ENCODE measurements at regions not wholly inside any gene's neighbourhood (a gene's known extent, or its start where the extent isn't known, plus 50 kb on each side); places are given as distances from the start of the nearest gene placed in this dataset.
A peak's percentile ranks its signal among the peaks of the same experiment; 100 is the strongest.

DNA sequence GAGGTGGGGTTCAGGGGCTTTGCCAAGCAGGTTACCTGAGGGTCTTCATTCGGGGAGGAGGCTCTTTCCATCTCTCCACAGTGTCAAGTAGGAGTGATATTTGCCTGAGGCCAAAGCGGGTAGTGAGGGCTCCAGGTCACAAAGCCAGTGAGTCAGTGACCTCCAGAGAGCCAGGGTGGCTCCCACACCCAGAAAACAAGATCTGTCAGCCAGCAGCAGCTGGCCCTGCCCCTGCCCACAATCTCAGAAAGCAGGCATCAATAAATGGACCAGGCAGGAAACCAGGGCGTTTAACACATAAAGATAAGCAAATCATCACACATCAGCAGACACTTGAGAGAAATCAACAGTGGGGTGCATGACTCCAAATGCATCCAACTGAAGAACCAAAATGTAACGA, 250.8 kb downstream of the CDH26 start:
- Histone ChIP-seq H3K9ac (ENCODE audit: low read depth, low read length) (no peak overlapping the region), H3K9me3 (replicated peaks; ENCODE audit: low read length) (no peaks in the 10 kb centered on the region), H3K4me1 (ENCODE audit: control insufficient read depth, insufficient read depth, low read length) (no peaks in the 10 kb centered on the region), H3K4me2 (ENCODE audit: low read length) (no peak overlapping the region), H3K4me3 (ENCODE audit: low read length) (no peak overlapping the region), H3K36me3 (ENCODE audit: insufficient read depth, low read length) (no peaks in the 10 kb centered on the region), H3K27me3 (ENCODE audit: control insufficient read depth, insufficient read depth, low read length) (peaks cover 16% of the 10 kb centered on the region)

DNA sequence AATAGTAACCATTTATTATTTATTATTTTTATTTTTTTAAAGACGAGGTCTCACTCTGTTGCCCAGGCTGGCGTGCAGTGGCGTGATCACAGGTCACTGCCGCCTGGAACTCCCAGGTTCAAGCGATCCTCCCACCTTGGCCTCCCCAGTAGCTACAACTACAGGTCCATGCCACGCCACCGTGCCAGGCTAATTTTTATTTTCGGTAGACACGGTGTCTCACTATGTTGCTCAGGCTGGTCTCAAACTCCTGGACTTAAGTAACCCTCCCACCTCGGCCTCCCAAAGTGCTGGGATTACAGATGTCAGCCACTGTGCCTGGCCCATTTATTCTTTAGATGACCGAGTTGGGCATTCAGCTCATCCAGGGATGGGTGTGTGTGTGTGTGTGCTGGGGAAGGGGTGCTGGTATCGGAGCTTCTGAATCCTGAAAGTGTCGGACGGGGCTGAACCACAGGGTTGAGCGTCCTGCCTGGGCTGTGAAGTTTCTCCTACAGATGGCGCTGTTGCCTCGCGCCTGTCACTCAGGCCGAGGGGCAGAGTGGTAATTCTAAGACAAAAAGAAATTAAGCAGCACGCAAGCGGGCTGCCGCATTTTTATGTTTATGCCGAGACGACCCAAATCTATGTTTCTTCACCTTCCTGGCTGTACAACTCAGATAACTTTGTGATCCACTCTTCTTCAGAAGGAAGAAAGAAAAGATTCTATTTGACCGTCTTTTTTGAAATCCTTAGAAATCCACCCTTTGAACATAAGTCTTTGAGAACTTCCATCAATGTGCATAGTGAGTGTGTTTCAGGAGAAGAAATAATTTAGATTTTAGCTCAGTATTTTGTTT, 252.8 kb downstream of the CDH26 start:
- Histone ChIP-seq H3K4me3 (ENCODE audit: low read length) (no peak overlapping the region), H3K27me3 (ENCODE audit: control insufficient read depth, insufficient read depth, low read length) (peaks cover 30% of the 10 kb centered on the region), H3K4me1 (ENCODE audit: control insufficient read depth, insufficient read depth, low read length) (no peaks in the 10 kb centered on the region), H3K36me3 (ENCODE audit: insufficient read depth, low read length) (no peaks in the 10 kb centered on the region), H3K9me3 (replicated peaks; ENCODE audit: low read length) (no peaks in the 10 kb centered on the region), H3K9ac (ENCODE audit: low read depth, low read length) (no peak overlapping the region), H3K4me2 (ENCODE audit: low read length) (peak overlapping the region; percentile 29)

DNA sequence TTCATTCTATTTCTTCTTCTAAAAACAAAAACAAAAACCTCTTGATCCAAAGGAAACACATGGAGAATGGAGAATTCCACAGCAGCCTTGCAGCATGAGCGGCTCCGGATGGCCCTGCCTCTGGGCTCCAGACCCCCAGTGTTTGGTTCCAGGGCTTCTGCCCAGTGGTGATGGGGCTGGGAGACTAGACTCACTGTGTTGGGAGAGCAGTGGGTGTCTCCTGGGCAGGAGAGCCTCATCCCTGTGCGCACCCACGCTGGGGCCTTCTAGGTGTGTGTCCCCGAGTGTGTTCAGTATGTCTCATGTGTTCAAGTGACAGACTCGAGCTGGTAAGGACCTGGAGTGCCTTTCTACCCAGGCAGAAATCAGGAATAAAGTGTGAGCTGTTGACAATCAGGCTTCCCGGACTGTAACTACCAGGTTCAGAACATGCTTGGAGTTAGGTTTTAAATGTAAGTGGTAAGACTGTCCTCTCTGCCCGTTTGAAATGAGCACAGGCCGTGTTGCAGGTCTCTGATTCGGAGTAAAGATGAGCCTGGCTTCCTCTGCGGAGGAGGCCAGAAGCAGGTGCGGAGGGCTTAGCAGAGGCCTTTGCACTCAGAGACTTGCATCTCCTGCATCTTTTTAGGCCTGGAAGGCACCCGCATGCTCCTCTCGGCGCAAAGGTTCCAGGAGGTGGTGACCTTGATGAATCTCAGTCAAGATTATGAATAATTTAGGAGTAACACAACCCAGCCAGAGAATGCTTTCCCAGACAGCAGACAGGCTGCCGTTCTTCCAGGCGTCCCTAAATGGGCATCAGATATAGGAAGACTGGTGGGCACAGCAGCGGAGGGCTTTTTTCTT, 253.6 kb downstream of the CDH26 start:
- Histone ChIP-seq H3K9me3 (replicated peaks; ENCODE audit: low read length) (no peaks in the 10 kb centered on the region), H3K4me3 (ENCODE audit: low read length) (no peak overlapping the region), H3K4me2 (ENCODE audit: low read length) (no peak overlapping the region), H3K27me3 (ENCODE audit: control insufficient read depth, insufficient read depth, low read length) (peaks cover 36% of the 10 kb centered on the region), H3K36me3 (ENCODE audit: insufficient read depth, low read length) (no peaks in the 10 kb centered on the region), H3K9ac (ENCODE audit: low read depth, low read length) (no peak overlapping the region), H3K4me1 (ENCODE audit: control insufficient read depth, insufficient read depth, low read length) (no peaks in the 10 kb centered on the region)

DNA sequence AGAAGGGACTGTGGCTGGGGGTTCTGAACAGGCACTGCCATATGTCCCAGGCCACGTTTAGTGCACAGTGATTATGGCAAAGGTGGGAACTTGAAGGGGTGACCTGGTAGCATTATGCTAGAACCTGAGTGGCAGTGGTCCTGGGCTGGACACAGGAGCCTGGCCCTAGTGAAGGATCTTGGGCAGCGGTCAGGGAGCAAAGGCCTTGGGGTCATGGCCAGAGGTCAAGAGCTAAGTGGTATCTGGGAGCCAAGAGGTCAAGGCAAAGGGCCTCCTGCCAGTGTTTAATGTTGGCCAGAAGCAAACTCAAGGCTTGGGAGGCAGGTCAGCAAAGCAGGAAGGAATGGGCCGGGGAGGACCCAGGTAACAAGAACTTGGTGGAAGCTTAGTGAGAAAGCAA, 254.5 kb downstream of the CDH26 start:
- H3K9ac ChIP-seq (ENCODE audit: low read depth, low read length) = no peak overlapping the region
- H3K9me3 ChIP-seq (replicated peaks; ENCODE audit: low read length) = no peaks in the 10 kb centered on the region
- no peak overlapping the region for H3K4me2 ChIP-seq (ENCODE audit: low read length)
- H3K4me3 ChIP-seq (ENCODE audit: low read length) = no peak overlapping the region
- H3K27me3 ChIP-seq (ENCODE audit: control insufficient read depth, insufficient read depth, low read length) = peaks cover 36% of the 10 kb centered on the region
- H3K36me3 ChIP-seq (ENCODE audit: insufficient read depth, low read length) = no peaks in the 10 kb centered on the region
- H3K4me1 ChIP-seq (ENCODE audit: control insufficient read depth, insufficient read depth, low read length) = no peaks in the 10 kb centered on the region

DNA sequence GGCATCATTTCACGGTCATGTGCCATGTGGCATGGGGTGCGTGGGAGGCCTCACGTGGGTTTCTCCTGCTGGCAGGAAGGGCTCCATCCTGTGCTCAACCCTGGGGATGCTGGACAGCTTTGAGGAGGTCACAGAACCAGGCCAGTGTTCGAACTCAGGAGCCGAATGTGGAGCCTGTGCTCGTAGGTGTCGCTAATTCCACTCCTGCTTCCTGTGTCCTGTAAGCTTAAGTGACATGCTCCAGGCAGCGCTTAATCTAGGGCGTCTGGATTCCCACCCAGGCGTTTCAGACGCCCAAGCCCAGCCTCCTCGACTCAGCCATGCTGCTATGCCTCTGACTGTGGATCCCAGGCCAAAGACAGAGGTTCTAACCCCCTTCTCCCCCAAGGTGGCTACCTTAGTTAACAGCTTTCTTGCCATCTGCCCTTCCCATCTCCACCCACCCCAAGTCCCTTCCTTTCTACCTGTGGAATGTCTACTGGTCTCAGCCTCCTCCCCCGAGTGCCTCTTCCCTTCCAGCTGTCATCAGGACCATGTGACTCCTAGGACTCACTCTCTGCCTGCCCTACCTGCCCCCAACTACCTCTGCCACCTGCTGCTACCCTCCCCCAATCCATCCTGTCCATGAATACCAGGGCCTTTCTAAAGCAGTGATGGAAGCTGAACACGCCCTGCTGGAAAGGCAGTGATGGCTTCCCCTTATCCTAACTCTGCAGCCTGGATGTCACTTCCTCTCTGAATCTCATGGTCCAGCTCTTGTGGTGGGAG, 255.1 kb downstream of the CDH26 start:
- H3K36me3 ChIP-seq (ENCODE audit: insufficient read depth, low read length) = no peaks in the 10 kb centered on the region
- peaks cover 38% of the 10 kb centered on the region for H3K27me3 ChIP-seq (ENCODE audit: control insufficient read depth, insufficient read depth, low read length)
- H3K4me1 ChIP-seq (ENCODE audit: control insufficient read depth, insufficient read depth, low read length) = no peaks in the 10 kb centered on the region
- no peaks in the 10 kb centered on the region for H3K9me3 ChIP-seq (replicated peaks; ENCODE audit: low read length)
- H3K9ac ChIP-seq (ENCODE audit: low read depth, low read length) = no peak overlapping the region
- no peak overlapping the region for H3K4me2 ChIP-seq (ENCODE audit: low read length)
- no peak overlapping the region for H3K4me3 ChIP-seq (ENCODE audit: low read length)

DNA sequence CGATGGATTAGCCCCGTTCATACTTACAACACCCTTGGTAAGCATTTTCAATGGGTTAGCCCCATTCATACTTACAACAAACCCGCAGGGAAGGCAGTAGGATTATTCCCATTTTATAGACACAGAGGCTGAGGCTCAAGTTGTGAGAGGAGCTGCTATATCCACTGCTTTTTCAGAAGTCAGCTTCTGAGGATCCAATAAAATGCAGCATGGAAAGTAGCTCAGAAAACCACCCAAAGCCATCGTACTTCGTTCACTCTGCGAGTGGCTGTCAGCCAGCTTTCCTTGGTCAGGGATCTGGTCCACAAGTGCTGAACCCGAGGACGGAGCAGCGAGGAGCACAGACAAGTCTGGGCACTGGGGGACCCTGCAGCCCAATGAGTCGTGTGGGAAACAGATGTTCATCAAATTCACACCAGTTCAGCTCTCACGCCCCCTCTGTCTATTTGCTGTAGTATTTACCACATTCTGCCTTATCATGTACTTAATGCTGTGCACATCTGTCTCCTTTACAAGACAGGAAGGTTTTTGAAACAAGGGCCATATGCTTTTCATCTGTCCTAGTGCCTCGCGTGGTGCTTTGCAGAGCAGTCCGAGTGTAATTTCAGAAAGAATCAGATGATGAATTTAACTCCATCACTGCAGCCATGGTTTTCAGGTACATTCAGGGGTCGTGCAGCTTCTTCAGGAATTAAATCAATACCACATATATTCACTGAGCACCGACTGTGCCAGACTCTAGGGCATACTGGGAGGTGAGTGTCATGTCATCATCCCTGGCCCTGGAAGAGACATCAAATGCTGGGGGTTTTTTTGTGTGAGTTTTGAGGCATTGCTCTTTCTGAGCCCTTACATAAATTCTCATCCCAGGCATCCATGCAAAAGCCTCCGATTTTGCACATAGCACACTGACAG, 256.9 kb downstream of the CDH26 start:
- Histone ChIP-seq H3K4me1 (ENCODE audit: control insufficient read depth, insufficient read depth, low read length) (no peaks in the 10 kb centered on the region), H3K9me3 (replicated peaks; ENCODE audit: low read length) (no peaks in the 10 kb centered on the region)

DNA sequence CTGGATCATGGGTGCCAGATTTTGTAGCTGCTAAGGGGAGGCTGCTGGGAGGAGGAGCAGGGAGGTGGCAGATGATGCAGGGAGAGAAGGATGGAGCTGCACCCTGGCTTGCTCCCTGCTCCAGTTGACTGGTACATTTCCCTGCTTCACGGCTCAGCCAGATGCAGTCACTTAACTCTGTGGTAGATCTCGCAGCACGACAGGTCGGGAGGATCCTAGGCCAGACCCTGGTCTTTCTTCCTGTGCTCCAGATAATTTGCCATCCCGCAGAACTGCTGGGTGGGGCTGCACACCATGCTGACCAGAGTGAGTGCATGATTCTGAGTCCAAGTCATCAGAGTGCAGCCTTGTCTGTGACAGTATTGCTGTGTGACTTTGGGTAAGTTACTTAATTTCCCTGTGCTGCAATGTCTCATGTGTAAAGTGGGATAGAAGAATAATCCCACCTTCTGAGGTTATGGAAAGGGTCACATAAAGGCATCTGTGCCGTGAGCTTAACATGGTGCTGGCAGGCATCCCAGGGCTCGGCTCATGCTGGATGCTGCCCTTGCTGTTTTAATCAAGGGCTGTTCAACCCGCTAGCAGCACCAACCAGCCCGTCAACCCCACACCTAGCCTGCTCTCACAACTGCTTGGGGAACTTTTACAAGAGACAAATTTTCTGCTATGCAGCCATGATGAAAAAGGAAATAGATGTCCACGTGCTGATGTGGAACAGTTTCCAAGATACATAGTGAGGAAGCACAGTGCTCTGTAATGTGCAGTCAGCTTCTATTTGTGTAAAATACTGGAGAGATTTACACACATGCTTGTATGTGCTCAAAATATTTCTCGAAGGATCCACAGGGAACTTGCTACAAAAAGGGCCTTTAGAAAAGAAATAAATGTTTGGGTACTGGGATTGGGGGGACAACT, 257.9 kb downstream of the CDH26 start:
- Histone ChIP-seq H3K36me3 (ENCODE audit: insufficient read depth, low read length) (no peaks in the 10 kb centered on the region), H3K4me3 (ENCODE audit: low read length) (no peak overlapping the region), H3K4me1 (ENCODE audit: control insufficient read depth, insufficient read depth, low read length) (no peaks in the 10 kb centered on the region), H3K4me2 (ENCODE audit: low read length) (no peak overlapping the region), H3K27me3 (ENCODE audit: control insufficient read depth, insufficient read depth, low read length) (peaks cover 34% of the 10 kb centered on the region), H3K9ac (ENCODE audit: low read depth, low read length) (no peak overlapping the region), H3K9me3 (replicated peaks; ENCODE audit: low read length) (no peaks in the 10 kb centered on the region)

More for the DNA sequence above, 256.9 kb downstream of the CDH26 start:
- Histone ChIP-seq H3K4me2 (ENCODE audit: low read length) (no peak overlapping the region), H3K9ac (ENCODE audit: low read depth, low read length) (no peak overlapping the region), H3K4me3 (ENCODE audit: low read length) (no peak overlapping the region), H3K27me3 (ENCODE audit: control insufficient read depth, insufficient read depth, low read length) (peaks cover 37% of the 10 kb centered on the region), H3K36me3 (ENCODE audit: insufficient read depth, low read length) (no peaks in the 10 kb centered on the region)

DNA sequence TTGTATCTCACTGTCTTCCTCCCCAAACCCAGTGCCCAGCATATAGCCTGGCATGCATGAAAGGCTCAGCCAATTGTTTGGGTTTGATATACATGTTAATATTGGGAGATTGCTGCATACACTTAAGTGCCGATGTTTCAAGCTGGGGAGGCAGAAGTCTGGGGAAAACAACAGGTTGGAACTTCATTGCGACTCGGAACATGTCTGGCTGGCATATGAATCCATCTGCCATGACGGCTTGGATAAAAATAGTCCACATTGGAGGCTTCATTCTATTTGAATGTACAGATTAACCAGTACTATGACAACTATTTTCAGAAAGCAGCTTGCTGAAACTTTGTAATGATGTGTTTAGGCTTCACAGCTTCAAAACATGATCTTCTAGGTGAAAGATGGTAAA, 261.0 kb downstream of the CDH26 start:
- H3K27me3 ChIP-seq (ENCODE audit: control insufficient read depth, insufficient read depth, low read length) = peaks cover 41% of the 10 kb centered on the region
- H3K4me2 ChIP-seq (ENCODE audit: low read length) = no peak overlapping the region
- no peaks in the 10 kb centered on the region for H3K36me3 ChIP-seq (ENCODE audit: insufficient read depth, low read length)
- H3K4me1 ChIP-seq (ENCODE audit: control insufficient read depth, insufficient read depth, low read length) = no peaks in the 10 kb centered on the region
- no peak overlapping the region for H3K9ac ChIP-seq (ENCODE audit: low read depth, low read length)
- H3K4me3 ChIP-seq (ENCODE audit: low read length) = no peak overlapping the region
- no peaks in the 10 kb centered on the region for H3K9me3 ChIP-seq (replicated peaks; ENCODE audit: low read length)

DNA sequence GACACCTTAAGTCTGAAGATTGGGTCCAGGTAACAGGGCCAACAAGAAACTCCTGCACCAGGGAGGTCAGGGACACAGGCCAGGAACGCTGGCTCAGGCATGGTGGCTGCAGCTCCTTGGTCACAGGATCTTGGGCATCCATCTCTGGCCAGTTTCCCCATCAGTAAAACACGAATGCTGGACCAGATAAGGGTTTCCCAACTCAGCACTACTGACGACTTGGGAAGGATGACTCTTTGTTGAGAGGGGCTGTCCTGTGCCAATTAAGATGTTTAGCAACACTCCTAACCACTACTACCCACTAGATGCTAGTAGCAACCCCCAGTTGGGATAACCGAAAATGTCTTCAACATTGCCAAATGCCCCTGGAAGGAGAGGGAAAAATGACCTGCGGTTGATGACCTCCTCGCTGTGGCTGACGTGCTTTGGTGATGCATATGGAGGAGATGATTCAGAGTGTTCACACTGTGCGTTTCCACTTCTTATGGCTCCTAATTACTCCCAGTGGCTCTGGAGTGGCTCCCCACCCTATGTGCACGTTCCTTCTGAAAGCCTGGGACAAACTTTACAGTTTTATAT, 261.9 kb downstream of the CDH26 start:
- H3K27me3 ChIP-seq (ENCODE audit: control insufficient read depth, insufficient read depth, low read length) = peaks cover 36% of the 10 kb centered on the region
- H3K9me3 ChIP-seq (replicated peaks; ENCODE audit: low read length) = no peaks in the 10 kb centered on the region
- H3K4me2 ChIP-seq (ENCODE audit: low read length) = no peak overlapping the region
- H3K36me3 ChIP-seq (ENCODE audit: insufficient read depth, low read length) = no peaks in the 10 kb centered on the region
- H3K9ac ChIP-seq (ENCODE audit: low read depth, low read length) = no peak overlapping the region
- H3K4me1 ChIP-seq (ENCODE audit: control insufficient read depth, insufficient read depth, low read length) = no peaks in the 10 kb centered on the region
- no peak overlapping the region for H3K4me3 ChIP-seq (ENCODE audit: low read length)

DNA sequence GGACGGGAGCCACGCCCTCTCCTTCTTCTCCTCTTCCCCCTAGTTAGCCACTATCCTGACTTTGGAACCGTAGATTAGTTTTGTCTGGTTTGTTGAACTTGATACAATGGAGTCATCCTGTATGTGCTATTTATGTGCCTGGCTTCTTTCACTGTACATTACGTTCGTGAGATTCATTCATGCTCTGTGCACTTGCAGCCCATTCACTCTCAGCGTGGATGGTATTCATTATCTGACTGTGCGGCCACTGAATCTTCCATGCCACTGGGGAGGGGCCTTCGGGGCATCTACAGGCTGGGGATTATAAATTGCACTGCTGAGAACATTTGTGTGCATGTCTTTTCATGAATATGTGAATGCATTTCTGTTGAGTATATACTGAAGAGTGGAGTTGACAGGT, 262.5 kb downstream of the CDH26 start:
- H3K27me3 ChIP-seq (ENCODE audit: control insufficient read depth, insufficient read depth, low read length) = peaks cover 30% of the 10 kb centered on the region
- no peak overlapping the region for H3K4me3 ChIP-seq (ENCODE audit: low read length)
- no peaks in the 10 kb centered on the region for H3K9me3 ChIP-seq (replicated peaks; ENCODE audit: low read length)
- H3K4me2 ChIP-seq (ENCODE audit: low read length) = no peak overlapping the region
- no peaks in the 10 kb centered on the region for H3K4me1 ChIP-seq (ENCODE audit: control insufficient read depth, insufficient read depth, low read length)
- H3K36me3 ChIP-seq (ENCODE audit: insufficient read depth, low read length) = no peaks in the 10 kb centered on the region
- no peak overlapping the region for H3K9ac ChIP-seq (ENCODE audit: low read depth, low read length)
